Transverse colon (tissue), 4 donors: ENCODE measurements at regions not wholly inside any gene's neighbourhood (a gene's known extent, or its start where the extent isn't known, plus 50 kb on each side); places are given as distances from the start of the nearest gene placed in this dataset.

ENCODE experiments used
- DNase-seq: peaks from one replicate; pipeline ENCODE4 v3.0.0-alpha.2; 2019
- H3K27ac ChIP-seq, 4 donors: fragments of 200-600 bp; sonication (generic); 2 replicates each; pipeline ENCODE4 v1.5.1; 2016 to 2018; ENCODE audit warnings: inconsistent platforms in 4 of 4
- H3K27me3 ChIP-seq: fragments of 200-600 bp; sonication (generic); 2 replicates; pipeline ENCODE4 v1.5.1; 2017; ENCODE audit warnings: inconsistent platforms
- H3K36me3 ChIP-seq, 4 donors: fragments of 200-600 bp; sonication (generic); 2 replicates each; pipeline ENCODE4 v1.5.1; 2017 to 2019; ENCODE audit warnings: inconsistent platforms in 4 of 4
- H3K4me1 ChIP-seq, 4 donors: fragments of 200-600 bp; sonication (generic); 2 replicates each; pipeline ENCODE4 v1.5.1; 2017 to 2020; ENCODE audit warnings: inconsistent platforms in 4 of 4
- H3K4me3 ChIP-seq, 4 donors: fragments of 200-600 bp; sonication (generic); 1 replicate in 1 of 4; 2 replicates in 3 of 4; pipeline versions ENCODE4 v1.5.1 to v1.6.1; 2017 to 2019; ENCODE audit warnings: inconsistent platforms in 4 of 4
- H3K9me3 ChIP-seq, 2 donors: fragments of 200-600 bp; sonication (generic); 2 replicates each; pipeline ENCODE4 v1.5.1; 2017 to 2019; ENCODE audit warnings: inconsistent platforms in 2 of 2
- EP300 ChIP-seq: sonication (generic); formaldehyde crosslinking; IDR thresholded peaks from one replicate; pipeline ENCODE4 v1.6.1; 2017; ENCODE audit warnings: antibody characterized with exemption, low read depth
- POLR2A ChIP-seq: fragments of 450-650 bp; IDR thresholded peaks from one replicate; pipeline ENCODE4 v1.6.1; 2016; ENCODE audit warnings: antibody characterized with exemption, mild to moderate bottlenecking, moderate library complexity
- POLR2AphosphoS5 ChIP-seq, 3 donors: sonication (generic); formaldehyde crosslinking; IDR thresholded peaks; one replicate each; pipeline ENCODE4 v1.6.1; 2016; ENCODE audit warnings: antibody characterized with exemption in 3 of 3
- WGBS, 2 donors: methylation state at CpG; one replicate each; pipeline ENCODE4 v1.1.5; 2018; ENCODE audit warnings: low coverage in 1 of 2; 5-methylcytosine and 5-hydroxymethylcytosine counted together
- in situ Hi-C, 4 donors: fragments of 200-750 bp; cut with MboI; loops; one replicate each; pipeline versions ENCODE4 v1.15.0 to v1.15.1; 2017; ENCODE audit warnings: low sequenced_read_pairs in 3 of 4, low pct_ligation_motif_present in 1 of 4, low pct_unique_long_range_greater_than_20kb in 1 of 4
- intact Hi-C: fragments of 100-400 bp; cut with DNase I; formaldehyde crosslinking; loops from one replicate; pipeline ENCODE4 v1.15.1; 2023; ENCODE audit warnings: low total_unique reads
- TF ChIP-seq, protein P1 (sequence below), 5 experiments: fragments of 200-600 bp in 3 of 5; fragments of 450-650 bp in 2 of 5; sonication (generic) in 3 of 5; IDR thresholded peaks; 1 replicate in 2 of 5; 2 replicates in 3 of 5; pipeline ENCODE4 v1.5.1; 2016 to 2017; ENCODE audit warnings: antibody characterized with exemption in 5 of 5, inconsistent platforms in 3 of 5, mild to moderate bottlenecking in 2 of 5, moderate library complexity in 1 of 5

GRCh38 chr2:129377078-129377469 lies 602.4 kb upstream of the RAB6C start:
- no peaks in the 10 kb centered on the region for H3K36me3 ChIP-seq
- DNase-seq, result no peak
- in situ Hi-C loops (loop anchor here in 1 of 4 donors (25.0 kb wide), 1 partner anchor 640 kb away; no protein-coding TSS in a partner anchor), intact Hi-C loops (no loop called here)
- TF ChIP-seq EP300 (no peak), POLR2A (no peak), POLR2AphosphoS5 (IDR thresholded peaks at IDR 0.05) (no peak)
- TF ChIP-seq, protein P1, sequence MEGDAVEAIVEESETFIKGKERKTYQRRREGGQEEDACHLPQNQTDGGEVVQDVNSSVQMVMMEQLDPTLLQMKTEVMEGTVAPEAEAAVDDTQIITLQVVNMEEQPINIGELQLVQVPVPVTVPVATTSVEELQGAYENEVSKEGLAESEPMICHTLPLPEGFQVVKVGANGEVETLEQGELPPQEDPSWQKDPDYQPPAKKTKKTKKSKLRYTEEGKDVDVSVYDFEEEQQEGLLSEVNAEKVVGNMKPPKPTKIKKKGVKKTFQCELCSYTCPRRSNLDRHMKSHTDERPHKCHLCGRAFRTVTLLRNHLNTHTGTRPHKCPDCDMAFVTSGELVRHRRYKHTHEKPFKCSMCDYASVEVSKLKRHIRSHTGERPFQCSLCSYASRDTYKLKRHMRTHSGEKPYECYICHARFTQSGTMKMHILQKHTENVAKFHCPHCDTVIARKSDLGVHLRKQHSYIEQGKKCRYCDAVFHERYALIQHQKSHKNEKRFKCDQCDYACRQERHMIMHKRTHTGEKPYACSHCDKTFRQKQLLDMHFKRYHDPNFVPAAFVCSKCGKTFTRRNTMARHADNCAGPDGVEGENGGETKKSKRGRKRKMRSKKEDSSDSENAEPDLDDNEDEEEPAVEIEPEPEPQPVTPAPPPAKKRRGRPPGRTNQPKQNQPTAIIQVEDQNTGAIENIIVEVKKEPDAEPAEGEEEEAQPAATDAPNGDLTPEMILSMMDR (IDR thresholded peaks at IDR 0.05), result no peak
- H3K27me3 ChIP-seq, result no peaks in the 10 kb centered on the region
- peaks cover 0 to 3% of the 10 kb centered on the region in 2 donors for H3K9me3 ChIP-seq
- no peak overlapping the region for H3K4me3 ChIP-seq
- H3K27ac ChIP-seq, result no peak overlapping the region
- 78 to 92% methylated on average over 2 to 4 of the region's 4 CpGs for WGBS, 2 donors
- H3K4me1 ChIP-seq, result no peaks in the 10 kb centered on the region

- no peak overlapping the region for H3K4me3 ChIP-seq
- no peaks in the 10 kb centered on the region for H3K4me1 ChIP-seq
- H3K27ac ChIP-seq, result no peak overlapping the region
- DNase-seq, result no peak
- no peaks in the 10 kb centered on the region for H3K36me3 ChIP-seq
- no peaks in the 10 kb centered on the region for H3K27me3 ChIP-seq
- TF ChIP-seq POLR2AphosphoS5 (IDR thresholded peaks at IDR 0.05) (no peak), POLR2A (no peak), EP300 (no peak)
- TF ChIP-seq, protein P1 (IDR thresholded peaks at IDR 0.05), result no peak
- peaks cover 0 to 3% of the 10 kb centered on the region in 2 donors for H3K9me3 ChIP-seq
- in situ Hi-C loops, result loop anchor here in 1 of 4 donors (25.0 kb wide), 1 partner anchor 641 kb away; no protein-coding TSS in a partner anchor
- WGBS, 2 donors, result 61% methylated on average over 10 of the region's 10 CpGs; no CpG with 5 or more reads in 1 of the 2 donors
- intact Hi-C loops, result no loop called here
These were observed 601.3 kb upstream of the RAB6C start for GRCh38 chr2:129378186-129378585.

DNA sequence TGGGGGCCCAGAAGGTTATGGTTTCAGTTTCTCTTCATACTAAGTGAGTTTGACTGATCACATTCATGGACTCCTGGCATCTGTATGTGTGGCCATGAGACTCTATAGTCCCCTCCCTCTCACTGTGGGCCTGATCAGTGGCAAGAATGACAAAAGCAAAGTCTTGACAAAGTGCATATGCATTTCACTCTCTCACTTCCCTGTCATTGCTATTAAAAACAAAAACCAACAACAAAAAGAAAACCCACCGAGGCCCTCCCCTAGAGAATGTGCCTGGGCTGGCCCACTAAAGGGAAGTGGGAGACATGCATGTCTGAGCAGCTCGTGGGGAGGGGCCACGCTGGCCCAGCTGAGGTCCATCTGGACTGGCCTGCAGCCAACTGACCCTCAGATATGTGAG lies 600.1 kb upstream of the RAB6C start:
- DNase-seq, result no peak
- H3K4me1 ChIP-seq, result no peaks in the 10 kb centered on the region
- no peaks in the 10 kb centered on the region for H3K27me3 ChIP-seq
- 55% methylated on average over 3 of the region's 3 CpGs; no CpG with 5 or more reads in 1 of the 2 donors for WGBS, 2 donors
- TF ChIP-seq POLR2A (no peak), POLR2AphosphoS5 (IDR thresholded peaks at IDR 0.05) (no peak), EP300 (no peak)
- TF ChIP-seq, protein P1 (IDR thresholded peaks at IDR 0.05), result no peak
- no peak overlapping the region for H3K27ac ChIP-seq
- peaks cover 0 to 3% of the 10 kb centered on the region in 2 donors for H3K9me3 ChIP-seq
- in situ Hi-C loops (loop anchor here in 1 of 4 donors (25.0 kb wide), 1 partner anchor 642 kb away; no protein-coding TSS in a partner anchor), intact Hi-C loops (no loop called here)
- no peak overlapping the region for H3K4me3 ChIP-seq
- no peaks in the 10 kb centered on the region for H3K36me3 ChIP-seq

DNA sequence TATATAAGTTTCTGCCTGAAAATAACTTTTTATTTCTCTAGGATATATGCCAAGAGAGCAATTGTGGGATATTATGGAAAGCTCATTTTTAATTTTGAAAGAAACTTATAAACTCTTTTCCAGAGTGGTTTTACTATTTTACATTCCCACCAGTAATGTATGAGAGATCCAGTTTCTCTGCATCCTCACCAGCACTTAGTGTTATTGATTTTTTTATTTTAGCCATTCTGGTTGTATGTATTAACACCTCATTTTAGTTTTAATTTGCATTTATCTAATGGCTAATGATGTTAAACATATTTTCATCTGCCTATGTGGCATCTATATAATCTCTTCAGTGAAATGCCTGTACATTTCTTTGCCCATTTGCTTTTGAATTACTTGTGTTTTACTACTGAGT lies 597.7 kb upstream of the RAB6C start:
- Histone ChIP-seq H3K27me3 (no peaks in the 10 kb centered on the region), H3K9me3 (peaks cover 0 to 3% of the 10 kb centered on the region in 2 donors), H3K4me3 (no peak overlapping the region), H3K4me1 (no peaks in the 10 kb centered on the region), H3K27ac (no peak overlapping the region), H3K36me3 (no peaks in the 10 kb centered on the region)
- intact Hi-C loops, result no loop called here
- in situ Hi-C loops, result loop anchor here in 1 of 4 donors (25.0 kb wide), 1 partner anchor 644 kb away; no protein-coding TSS in a partner anchor
- TF ChIP-seq POLR2AphosphoS5 (IDR thresholded peaks at IDR 0.05) (no peak), POLR2A (no peak), EP300 (no peak)
- TF ChIP-seq, protein P1 (IDR thresholded peaks at IDR 0.05), result no peak
- no peak for DNase-seq
